GM20431 (cell line): ENCODE measurements at regions not wholly inside any gene's neighbourhood (a gene's known extent, or its start where the extent isn't known, plus 50 kb on each side); places are given as distances from the start of the nearest gene placed in this dataset.

Source experiments
- in situ Hi-C: fragments of 300-500 bp; cut with MseI, MboI; formaldehyde crosslinking; loops from one replicate; pipeline ENCODE4 v1.15.0; 2020; ENCODE audit warnings: low sequenced_read_pairs; ENCODE audit not compliant: unreplicated experiment

DNA sequence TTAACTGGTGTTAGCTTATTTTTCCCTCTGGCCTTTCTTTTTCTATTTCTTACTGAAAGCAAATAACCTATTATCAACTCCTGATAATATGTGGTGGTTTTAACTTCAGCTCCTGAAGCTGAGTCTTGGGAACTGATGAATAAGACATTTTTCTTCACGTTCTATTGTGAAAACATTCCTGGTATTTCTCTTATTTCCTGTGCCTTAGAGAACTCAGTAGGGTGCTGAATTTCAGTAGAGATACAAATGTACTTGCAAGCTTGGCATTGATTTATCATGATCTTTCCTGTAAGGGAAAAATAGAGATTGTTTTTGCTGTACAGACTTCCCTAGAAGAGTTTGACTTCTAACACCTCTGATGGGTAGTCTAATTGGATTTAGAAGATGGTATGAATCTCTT lies 52.8 kb upstream of the DCC start:
- in situ Hi-C loops = loop anchor here (10.0 kb wide), 1 partner anchor 622 kb away; no protein-coding TSS in a partner anchor

DNA sequence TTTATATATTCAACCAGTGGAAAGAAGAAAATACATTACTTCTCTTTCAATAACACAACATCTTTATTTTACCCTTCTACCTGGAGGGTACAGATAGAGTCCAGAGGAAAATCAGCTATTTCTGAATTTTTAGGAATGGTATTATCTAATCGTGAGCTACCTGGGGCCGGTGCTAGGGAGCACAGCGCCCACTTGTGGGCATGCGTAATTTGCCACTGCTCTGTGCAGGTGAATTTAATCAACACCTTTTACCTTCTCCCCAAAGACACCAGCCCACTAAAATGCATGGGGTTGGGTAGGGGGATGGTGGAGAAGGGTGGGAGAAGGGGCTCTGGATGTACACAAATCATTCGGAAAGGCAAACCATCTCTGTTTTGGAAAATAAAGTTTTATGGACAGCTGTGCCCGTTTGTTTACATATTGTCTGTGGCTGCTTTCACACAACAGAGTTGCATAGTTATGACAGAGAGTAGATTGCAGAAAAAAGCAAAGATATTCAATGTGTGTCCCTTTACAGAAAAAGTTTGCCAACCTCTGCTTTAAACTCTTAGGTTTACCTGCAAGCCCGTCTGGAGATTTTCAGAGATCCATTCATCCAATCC lies 51.5 kb upstream of the DCC start:
- in situ Hi-C loops = loop anchor here (10.0 kb wide), 1 partner anchor 624 kb away; no protein-coding TSS in a partner anchor

DNA sequence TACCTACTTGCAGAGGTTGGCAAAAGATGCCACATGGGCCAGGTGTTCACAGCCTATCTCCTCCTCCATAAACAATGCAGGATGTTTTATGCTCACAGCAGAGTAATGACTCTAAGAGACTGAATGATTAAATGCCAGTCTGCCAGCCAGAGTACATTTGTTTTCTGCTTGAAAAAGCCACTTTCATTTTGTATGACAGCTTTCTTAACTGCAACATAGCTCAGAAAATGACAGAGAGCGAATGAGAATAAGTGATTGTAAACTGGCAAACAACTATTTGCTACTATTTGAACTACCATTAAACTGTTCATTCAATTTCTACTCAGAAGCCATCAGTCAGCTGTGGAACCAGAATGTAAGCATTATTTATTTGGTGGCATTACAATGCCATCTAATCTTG lies 50.6 kb upstream of the DCC start:
- in situ Hi-C loops = loop anchor here (10.0 kb wide), 1 partner anchor 625 kb away; no protein-coding TSS in a partner anchor
